Transverse colon (tissue), 4 donors: ENCODE measurements at regions not wholly inside any gene's neighbourhood (a gene's known extent, or its start where the extent isn't known, plus 50 kb on each side); places are given as distances from the start of the nearest gene placed in this dataset.

Experiments
- CTCF ChIP-seq, 5 experiments: fragments of 200-600 bp in 3 of 5; fragments of 450-650 bp in 2 of 5; sonication (generic) in 3 of 5; IDR thresholded peaks; 1 replicate in 2 of 5; 2 replicates in 3 of 5; pipeline ENCODE4 v1.5.1; 2016 to 2017; ENCODE audit warnings: antibody characterized with exemption in 5 of 5, inconsistent platforms in 3 of 5, mild to moderate bottlenecking in 2 of 5, moderate library complexity in 1 of 5
- EP300 ChIP-seq: sonication (generic); formaldehyde crosslinking; IDR thresholded peaks from one replicate; pipeline ENCODE4 v1.6.1; 2017; ENCODE audit warnings: antibody characterized with exemption, low read depth
- POLR2A ChIP-seq: fragments of 450-650 bp; IDR thresholded peaks from one replicate; pipeline ENCODE4 v1.6.1; 2016; ENCODE audit warnings: antibody characterized with exemption, mild to moderate bottlenecking, moderate library complexity
- POLR2AphosphoS5 ChIP-seq, 3 donors: sonication (generic); formaldehyde crosslinking; IDR thresholded peaks; one replicate each; pipeline ENCODE4 v1.6.1; 2016; ENCODE audit warnings: antibody characterized with exemption in 3 of 3

- no peak for TF ChIP-seq CTCF (IDR thresholded peaks at IDR 0.05)
- no peak for TF ChIP-seq EP300
- TF ChIP-seq POLR2A, result no peak
- no peak for TF ChIP-seq POLR2AphosphoS5 (IDR thresholded peaks at IDR 0.05)
Observed at GRCh38 chr10:35870665-35871310, 228.7 kb upstream of the FZD8 start.
